ENCODE measurements at regions not wholly inside any gene's neighbourhood (a gene's known extent, or its start where the extent isn't known, plus 50 kb on each side); places are given as distances from the start of the nearest gene placed in this dataset.
"Not testable (repeated sequence)": the region's sequence is repeated elsewhere in the genome, so short reads cannot be mapped to it uniquely, and the experiment has no call there.

- no peak for DNase-seq
Observed at GRCh38 chr22:47361247-47361646, 598.8 kb downstream of the TBC1D22A start.

DNA sequence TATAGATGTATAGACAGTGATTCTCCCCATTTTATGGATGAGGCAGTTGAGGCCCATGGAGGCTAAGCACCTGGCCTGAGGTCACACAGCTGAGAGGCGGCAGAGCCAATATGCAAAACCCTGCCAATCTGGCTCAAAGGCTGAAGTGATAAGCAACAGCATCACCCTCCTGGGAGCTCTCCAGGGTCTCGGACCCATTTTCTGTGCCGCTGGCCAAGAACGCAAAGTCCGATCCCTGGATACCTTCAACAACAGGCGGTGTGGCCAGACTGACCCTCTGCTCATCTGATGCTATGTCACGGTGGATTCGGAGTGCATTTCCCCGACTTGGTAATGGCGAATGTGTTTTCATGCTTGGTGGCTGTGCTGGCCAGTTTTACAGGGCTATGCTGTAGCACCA is 595.0 kb downstream of the TBC1D22A start:
- no peak for DNase-seq

- no peak for DNase-seq
Observed at GRCh38 chr22:47357086-47357485, 594.6 kb downstream of the TBC1D22A start.

- DNase-seq, result no peak
Observed at GRCh38 chr22:47356511-47357011, 594.1 kb downstream of the TBC1D22A start.

GRCh38 chr22:47355776-47356510 is 593.5 kb downstream of the TBC1D22A start:
- no peak for DNase-seq

DNA sequence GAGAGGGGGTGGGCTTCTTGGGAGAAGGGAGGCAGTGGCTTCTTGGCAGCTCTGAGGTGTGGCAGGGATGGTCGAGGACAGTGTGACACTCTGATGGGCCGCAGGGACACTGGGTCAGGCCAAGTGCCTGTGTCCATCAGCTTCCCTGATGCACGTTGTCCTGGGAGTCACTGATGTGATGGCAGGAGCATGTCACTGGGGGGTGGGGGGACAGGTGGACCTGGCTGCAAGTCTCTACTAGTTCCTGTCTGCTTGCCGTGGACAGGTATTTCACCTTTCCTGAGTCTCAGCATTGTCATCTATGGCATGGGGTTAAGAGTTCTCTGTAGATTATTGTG is 592.9 kb downstream of the TBC1D22A start:
- DNase-seq, result no peak

DNA sequence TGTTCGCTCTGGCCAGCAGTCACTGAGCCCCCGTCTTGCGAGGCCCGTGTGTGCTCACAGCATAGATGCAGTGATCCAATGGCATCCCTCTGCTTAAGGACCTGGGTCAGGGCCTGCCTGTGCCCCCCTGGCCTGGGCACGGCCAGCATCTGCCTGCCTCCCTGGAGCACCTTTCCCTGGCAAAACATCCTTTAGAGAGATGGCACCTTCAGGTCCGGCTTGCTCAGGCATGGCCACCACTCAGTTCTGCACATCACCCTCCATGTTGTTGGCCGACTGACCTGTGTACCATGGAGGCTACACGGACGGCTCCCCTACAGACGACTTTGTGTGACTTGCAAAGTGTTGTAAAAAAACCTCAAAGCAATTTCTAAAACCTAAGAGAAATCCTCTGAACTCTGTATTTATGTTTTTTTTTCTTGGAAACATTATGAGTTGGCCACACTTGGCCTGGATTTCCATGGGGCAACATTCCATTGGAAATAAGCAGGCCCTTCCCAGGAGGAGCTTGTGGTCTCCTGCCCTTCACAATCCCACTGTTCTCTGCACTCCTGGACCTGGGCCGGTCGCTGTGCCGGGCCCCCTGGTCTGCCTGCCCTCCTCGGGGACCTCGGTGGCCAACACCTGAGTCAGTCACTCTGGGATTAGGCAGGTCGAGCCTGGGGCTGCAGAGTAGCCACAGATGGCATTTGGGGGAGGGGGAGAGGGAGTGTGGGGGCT is 592.4 kb downstream of the TBC1D22A start:
- DNase-seq, result no peak

- no peak for DNase-seq
Observed at GRCh38 chr22:47352920-47353700, 590.7 kb downstream of the TBC1D22A start.

GRCh38 chr22:47351836-47352579 is 589.6 kb downstream of the TBC1D22A start:
- no peak for DNase-seq

- not testable (repeated sequence) for DNase-seq
Observed at GRCh38 chr22:47346287-47346686, 583.8 kb downstream of the TBC1D22A start.

- no peak for DNase-seq
Observed at GRCh38 chr22:47345025-47345424, 582.6 kb downstream of the TBC1D22A start.

- DNase-seq, result no peak
Observed at GRCh38 chr22:47344414-47344813, 582.0 kb downstream of the TBC1D22A start.

DNA sequence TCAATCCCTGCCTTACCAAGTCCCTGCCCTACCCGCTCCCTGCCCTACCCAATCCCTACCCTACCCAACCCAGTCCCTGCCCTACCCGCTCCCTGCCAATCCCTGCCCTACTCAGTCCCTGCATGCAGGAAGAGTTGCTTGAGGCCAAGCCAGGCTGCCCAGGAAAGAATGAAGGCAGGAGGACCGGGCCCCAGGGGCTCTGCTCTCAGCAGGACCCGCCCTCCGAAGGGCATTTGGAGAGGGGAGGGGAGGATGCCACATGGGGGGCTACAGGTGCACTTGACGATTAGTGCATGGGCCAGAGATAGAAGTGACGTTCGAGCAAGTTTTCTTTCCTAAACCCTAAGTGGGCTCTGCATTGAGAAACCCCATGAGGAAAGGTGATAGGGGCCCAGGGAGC is 581.2 kb downstream of the TBC1D22A start:
- no peak for DNase-seq

DNA sequence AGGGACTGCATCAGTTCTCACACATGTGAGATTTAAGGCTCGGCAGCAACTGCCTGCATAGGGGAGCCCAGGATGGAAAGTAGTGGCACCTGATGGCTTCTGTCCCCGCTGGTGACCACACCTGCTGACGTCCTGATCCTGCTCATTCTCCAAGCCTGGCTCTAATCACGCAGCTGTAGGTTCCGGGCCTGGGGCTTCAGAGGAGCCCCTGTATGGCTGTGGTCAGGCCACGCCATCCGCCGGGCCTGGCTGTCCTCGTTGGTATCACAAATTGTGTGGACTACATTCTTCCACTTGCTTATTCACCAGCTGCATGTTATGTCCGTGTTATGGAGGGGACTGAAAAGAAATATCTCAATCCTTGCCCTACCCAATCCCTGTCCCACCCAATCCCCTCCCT is 580.0 kb downstream of the TBC1D22A start:
- DNase-seq, result no peak

DNA sequence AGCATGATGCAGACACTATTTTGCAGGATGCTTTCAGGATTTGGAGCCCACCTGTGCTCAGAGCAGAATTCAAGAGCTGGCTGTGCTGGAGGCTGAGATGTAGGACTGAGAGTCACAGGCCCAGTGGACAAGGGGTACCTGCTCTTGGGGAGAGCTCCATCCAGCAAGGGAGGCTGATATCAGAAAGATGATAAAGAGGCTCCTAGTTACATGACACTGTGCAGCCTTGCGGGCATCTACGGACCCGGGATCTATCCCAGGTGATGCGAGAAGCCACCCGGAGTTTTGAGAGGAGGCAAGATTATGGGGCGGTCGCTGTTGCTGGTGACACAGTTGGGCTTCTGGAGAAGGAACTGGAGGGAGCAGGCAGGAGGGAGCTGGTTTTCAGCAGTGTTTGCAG is 579.0 kb downstream of the TBC1D22A start:
- no peak for DNase-seq

DNA sequence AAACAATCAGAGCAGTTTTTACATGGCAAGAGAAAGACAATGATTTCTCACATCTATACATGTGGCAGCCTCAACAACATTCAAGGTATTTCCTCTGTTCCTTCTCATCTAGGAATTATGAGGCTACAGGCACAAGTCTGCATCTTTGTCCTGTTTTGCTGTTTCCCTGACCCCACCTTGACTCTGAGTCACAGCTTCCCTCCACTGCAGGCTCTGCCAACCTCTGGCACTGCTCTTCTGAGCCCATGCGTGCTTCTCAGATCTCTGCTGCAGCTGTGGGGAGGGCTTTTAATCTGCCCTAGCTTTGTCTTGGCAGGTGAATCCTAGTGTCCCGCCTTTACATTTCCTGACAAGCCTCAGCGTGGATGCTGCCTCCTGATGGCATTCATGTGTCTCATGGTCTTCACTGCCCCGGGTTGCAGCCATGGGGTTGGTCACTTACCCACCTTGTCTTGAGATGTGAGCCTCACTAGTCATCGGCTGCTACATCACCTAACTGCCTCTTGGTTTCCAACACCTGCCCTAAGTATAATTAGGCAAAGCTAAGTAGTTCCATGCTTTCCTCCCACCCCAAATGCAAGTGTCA is 578.5 kb downstream of the TBC1D22A start:
- no peak for DNase-seq

- DNase-seq, result no peak
Observed at GRCh38 chr22:47337161-47337621, 574.7 kb downstream of the TBC1D22A start.

- no peak for DNase-seq
Observed at GRCh38 chr22:47335958-47336357, 573.5 kb downstream of the TBC1D22A start.

DNA sequence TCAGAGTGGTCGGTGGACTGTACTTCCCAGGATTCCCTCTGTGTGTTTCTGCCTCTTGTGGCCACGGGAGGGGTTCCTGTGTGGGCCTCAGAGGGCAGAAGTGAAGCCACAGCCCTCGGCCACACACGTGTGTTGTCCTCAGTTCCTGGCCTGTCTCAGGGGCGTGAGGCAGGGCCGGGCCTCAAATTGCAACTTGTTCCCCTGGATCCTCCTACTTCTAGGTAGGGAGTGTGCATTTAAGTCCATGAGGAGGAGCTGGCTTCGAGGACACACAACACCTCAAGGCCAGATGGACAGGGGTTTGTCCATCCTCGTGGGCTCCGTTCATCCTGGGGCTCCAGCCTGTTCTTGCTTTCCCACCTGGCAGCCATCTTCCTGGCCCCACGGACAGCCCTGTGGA is 573.0 kb downstream of the TBC1D22A start:
- DNase-seq, result no peak

DNA sequence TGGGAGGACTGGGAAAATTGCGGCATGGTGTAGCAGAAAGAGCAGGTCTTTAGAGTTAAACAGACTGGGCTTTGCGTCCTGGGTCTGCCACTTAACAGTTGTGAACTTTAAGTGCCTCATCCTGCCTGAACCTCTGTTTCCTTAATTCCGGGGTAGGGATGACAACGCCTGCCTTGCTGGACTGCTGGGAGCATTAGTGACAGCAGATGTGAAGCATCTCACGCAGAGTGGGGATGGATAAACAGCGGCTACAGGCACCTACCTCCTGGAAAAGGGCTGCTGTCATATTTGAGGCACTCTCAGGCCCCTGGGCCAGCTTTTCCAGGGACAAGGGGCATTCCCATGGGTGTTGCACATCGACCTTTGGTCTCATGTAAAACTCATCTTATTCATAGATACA is 572.2 kb downstream of the TBC1D22A start:
- no peak for DNase-seq

- DNase-seq, result no peak
Observed at GRCh38 chr22:47333625-47334024, 571.2 kb downstream of the TBC1D22A start.

Measured in skin of body (tissue), 1 donor.